ENCODE measurements at regions not wholly inside any gene's neighbourhood (a gene's known extent, or its start where the extent isn't known, plus 50 kb on each side); places are given as distances from the start of the nearest gene placed in this dataset.

DNA sequence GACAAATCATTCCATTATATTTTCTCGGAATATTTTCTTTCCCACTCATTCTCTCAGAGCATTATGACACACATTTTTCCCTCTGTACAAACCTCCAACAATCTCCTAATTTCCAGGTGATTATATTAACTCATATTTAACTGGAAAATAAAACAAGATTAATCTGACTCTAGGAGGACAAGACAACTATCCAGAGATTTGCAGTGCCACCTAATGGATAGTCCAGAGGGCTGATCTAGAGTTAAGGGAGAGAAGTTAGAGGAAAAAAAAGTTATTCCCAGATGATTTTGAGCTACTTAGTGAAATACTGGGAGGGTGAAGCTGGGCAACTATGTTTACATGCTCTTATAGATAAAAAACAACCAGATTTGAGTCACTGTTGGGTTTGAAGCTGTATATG, 161.7 kb downstream of the ALX1 start:
- Histone ChIP-seq H3K4me3 (no peak overlapping the region), H3K9me3 (no peaks in the 10 kb centered on the region), H3K27ac (no peak overlapping the region), H3K4me1 (no peaks in the 10 kb centered on the region), H3K36me3 (no peaks in the 10 kb centered on the region), H3K27me3 (no peaks in the 10 kb centered on the region)
- ATAC-seq (peak; percentile 25), DNase-seq (peak in 1 of 4 donors; percentile 26)
- intact Hi-C loops (cut with DNase I) = loop anchor here in 1 of 2 donors (10.0 kb wide), 1 partner anchor 367 kb away; no protein-coding TSS in a partner anchor
- TF ChIP-seq, protein P1, sequence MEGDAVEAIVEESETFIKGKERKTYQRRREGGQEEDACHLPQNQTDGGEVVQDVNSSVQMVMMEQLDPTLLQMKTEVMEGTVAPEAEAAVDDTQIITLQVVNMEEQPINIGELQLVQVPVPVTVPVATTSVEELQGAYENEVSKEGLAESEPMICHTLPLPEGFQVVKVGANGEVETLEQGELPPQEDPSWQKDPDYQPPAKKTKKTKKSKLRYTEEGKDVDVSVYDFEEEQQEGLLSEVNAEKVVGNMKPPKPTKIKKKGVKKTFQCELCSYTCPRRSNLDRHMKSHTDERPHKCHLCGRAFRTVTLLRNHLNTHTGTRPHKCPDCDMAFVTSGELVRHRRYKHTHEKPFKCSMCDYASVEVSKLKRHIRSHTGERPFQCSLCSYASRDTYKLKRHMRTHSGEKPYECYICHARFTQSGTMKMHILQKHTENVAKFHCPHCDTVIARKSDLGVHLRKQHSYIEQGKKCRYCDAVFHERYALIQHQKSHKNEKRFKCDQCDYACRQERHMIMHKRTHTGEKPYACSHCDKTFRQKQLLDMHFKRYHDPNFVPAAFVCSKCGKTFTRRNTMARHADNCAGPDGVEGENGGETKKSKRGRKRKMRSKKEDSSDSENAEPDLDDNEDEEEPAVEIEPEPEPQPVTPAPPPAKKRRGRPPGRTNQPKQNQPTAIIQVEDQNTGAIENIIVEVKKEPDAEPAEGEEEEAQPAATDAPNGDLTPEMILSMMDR (IDR thresholded peaks at IDR 0.05) = no peak

- DNase-seq = no peak
- Histone ChIP-seq H3K27ac (no peak overlapping the region), H3K4me1 (no peaks in the 10 kb centered on the region), H3K4me3 (no peak overlapping the region), H3K27me3 (no peaks in the 10 kb centered on the region), H3K9me3 (no peaks in the 10 kb centered on the region), H3K36me3 (no peaks in the 10 kb centered on the region)
- intact Hi-C loops (cut with DNase I) = loop anchor here in 1 of 2 donors (10.0 kb wide), 1 partner anchor 370 kb away; no protein-coding TSS in a partner anchor
- TF ChIP-seq, protein P1 (IDR thresholded peaks at IDR 0.05) = no peak
- no peak for ATAC-seq
These were observed 165.3 kb downstream of the ALX1 start for GRCh38 chr12:85445060-85445938.

DNA sequence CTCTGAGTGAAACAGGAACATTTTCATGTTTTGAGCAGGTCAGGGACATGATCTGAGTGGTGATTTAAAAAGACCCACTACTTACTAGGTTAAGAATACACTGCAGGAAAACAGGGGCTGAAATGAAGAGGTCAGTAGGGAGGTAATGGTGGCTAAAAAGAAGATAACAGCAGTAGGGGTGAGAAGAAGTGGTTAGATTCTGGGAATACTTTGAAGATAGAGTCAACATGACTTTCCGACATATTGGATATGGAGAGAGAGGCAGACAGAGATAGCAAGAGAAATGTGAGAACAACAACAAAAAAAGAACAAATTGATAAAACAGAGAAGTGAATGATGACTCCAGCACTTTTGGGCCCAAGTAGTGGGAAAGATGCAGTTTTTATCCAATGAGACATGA, 168.0 kb downstream of the ALX1 start:
- ATAC-seq (no peak), DNase-seq (no peak)
- Histone ChIP-seq H3K27me3 (no peaks in the 10 kb centered on the region), H3K36me3 (no peaks in the 10 kb centered on the region), H3K4me3 (no peak overlapping the region), H3K4me1 (no peaks in the 10 kb centered on the region), H3K9me3 (no peaks in the 10 kb centered on the region), H3K27ac (no peak overlapping the region)
- TF ChIP-seq, protein P1 (IDR thresholded peaks at IDR 0.05) = no peak
- intact Hi-C loops (cut with DNase I) = loop anchor here in 1 of 2 donors (10.0 kb wide), 1 partner anchor 373 kb away; no protein-coding TSS in a partner anchor

DNA sequence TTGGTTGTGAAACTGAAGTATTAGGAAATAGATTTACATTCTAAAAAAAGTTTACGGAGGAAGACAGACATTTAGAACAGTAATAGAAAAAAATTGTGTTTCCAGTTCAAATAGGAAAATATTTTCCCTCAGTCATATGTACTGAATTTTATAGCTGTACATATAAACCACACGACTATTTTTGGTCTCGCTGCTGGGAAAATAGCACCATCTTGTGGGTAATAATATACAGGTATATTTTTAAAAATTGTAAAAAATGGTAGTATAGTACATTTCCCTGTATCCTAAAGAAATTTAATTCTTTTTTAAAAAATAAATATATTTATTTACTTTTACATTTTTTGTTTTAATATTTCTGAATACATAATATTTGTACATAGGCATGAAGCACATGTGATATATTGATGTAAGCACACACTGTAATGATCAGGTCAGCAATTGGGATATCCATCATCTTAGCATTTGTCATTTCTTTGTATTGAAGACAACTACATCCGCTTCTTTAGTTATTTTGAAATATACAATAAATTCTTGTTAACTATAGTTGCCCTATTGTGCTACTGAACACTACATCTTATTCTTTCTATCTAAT, 168.6 kb downstream of the ALX1 start:
- H3K9me3 ChIP-seq = no peaks in the 10 kb centered on the region
- ATAC-seq (peak; percentile 52), DNase-seq (peak in 1 of 4 donors; percentile 20)
- no peaks in the 10 kb centered on the region for H3K27me3 ChIP-seq
- no peaks in the 10 kb centered on the region for H3K36me3 ChIP-seq
- H3K4me3 ChIP-seq = no peak overlapping the region
- intact Hi-C loops (cut with DNase I) = loop anchor here in 1 of 2 donors (10.0 kb wide), 1 partner anchor 374 kb away; no protein-coding TSS in a partner anchor
- TF ChIP-seq, protein P1 (IDR thresholded peaks at IDR 0.05) = peak in 1 of 2 donors; percentile 29
- no peak overlapping the region for H3K27ac ChIP-seq
- no peaks in the 10 kb centered on the region for H3K4me1 ChIP-seq

GRCh38 chr12:85457016-85457415, 177.0 kb downstream of the ALX1 start:
- intact Hi-C loops (cut with DNase I) = no loop called here
- ATAC-seq = no peak
- Histone ChIP-seq H3K4me3 (no peak overlapping the region), H3K9me3 (no peaks in the 10 kb centered on the region), H3K27me3 (no peaks in the 10 kb centered on the region), H3K27ac (no peak overlapping the region), H3K36me3 (no peaks in the 10 kb centered on the region), H3K4me1 (no peaks in the 10 kb centered on the region)
- no peak for DNase-seq
- TF ChIP-seq, protein P1 (IDR thresholded peaks at IDR 0.05) = no peak
